ENCODE measurements at regions not wholly inside any gene's neighbourhood (a gene's known extent, or its start where the extent isn't known, plus 50 kb on each side); places are given as distances from the start of the nearest gene placed in this dataset.

DNA sequence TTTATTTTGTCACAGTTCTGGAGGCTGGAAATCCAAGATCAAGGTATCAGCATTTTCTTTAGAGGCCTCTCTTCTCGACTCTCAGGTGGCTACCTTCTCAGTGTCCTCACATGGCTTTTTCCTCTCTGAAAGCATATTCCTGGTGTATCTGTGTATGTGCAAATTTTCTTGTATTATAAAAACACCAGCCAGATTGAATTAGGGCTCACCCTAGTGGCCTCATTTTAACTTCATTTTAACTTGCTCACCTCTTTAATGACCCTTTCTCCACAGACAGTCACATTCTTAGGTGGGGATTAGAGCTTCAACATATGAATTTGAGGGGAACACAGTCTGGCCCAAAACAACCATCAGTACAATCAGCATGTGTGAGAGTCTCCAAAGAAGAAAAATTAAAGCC is 542.4 kb upstream of the FAM241A start:
- no peak for TF ChIP-seq CTCF (IDR thresholded peaks at IDR 0.05; ENCODE audit: poor library complexity)
- TF ChIP-seq EZH2 (IDR thresholded peaks at IDR 0.05; ENCODE audit: borderline replicate concordance): no peak
